Colonic mucosa (tissue), 4 donors: ENCODE measurements at regions not wholly inside any gene's neighbourhood (a gene's known extent, or its start where the extent isn't known, plus 50 kb on each side); places are given as distances from the start of the nearest gene placed in this dataset.

Experiments
- DNase-seq: peaks from one replicate; pipeline ENCODE4 v3.0.0-alpha.2; 2020
- H3K27ac ChIP-seq: fragments of 200-600 bp; one replicate; pipeline ENCODE4 v1.8.0; 2021
- H3K27me3 ChIP-seq: fragments of 200-600 bp; one replicate; pipeline ENCODE4 v1.8.0; 2021
- H3K36me3 ChIP-seq: fragments of 200-600 bp; one replicate; pipeline ENCODE4 v1.8.0; 2021
- H3K4me1 ChIP-seq: fragments of 200-600 bp; one replicate; pipeline ENCODE4 v1.8.0; 2021; ENCODE audit warnings: mild to moderate bottlenecking
- H3K4me3 ChIP-seq: fragments of 200-600 bp; one replicate; pipeline ENCODE4 v1.8.0; 2021
- H3K9ac ChIP-seq, 2 donors: one replicate each; pipeline ENCODE4 v1.7.0; 2013; ENCODE audit warnings: control low read depth in 2 of 2, low read depth in 2 of 2, low read length in 2 of 2
- H3K9me3 ChIP-seq: fragments of 200-600 bp; one replicate; pipeline ENCODE4 v1.8.0; 2021
- intact Hi-C: fragments of 100-400 bp; cut with DNase I; formaldehyde crosslinking; loops from one replicate; pipeline ENCODE4 v1.14.1; 2022
- TF ChIP-seq, protein P1 (sequence below): fragments of 200-600 bp; IDR thresholded peaks from one replicate; pipeline ENCODE4 v1.8.0; 2022; ENCODE audit warnings: antibody characterized with exemption, mild to moderate bottlenecking
- donor health status: healthy.
- donor health status: DM: no; HTN: no; CAD: no.
- donor health status: DM: no; HTN: no; CAD: no.

DNA sequence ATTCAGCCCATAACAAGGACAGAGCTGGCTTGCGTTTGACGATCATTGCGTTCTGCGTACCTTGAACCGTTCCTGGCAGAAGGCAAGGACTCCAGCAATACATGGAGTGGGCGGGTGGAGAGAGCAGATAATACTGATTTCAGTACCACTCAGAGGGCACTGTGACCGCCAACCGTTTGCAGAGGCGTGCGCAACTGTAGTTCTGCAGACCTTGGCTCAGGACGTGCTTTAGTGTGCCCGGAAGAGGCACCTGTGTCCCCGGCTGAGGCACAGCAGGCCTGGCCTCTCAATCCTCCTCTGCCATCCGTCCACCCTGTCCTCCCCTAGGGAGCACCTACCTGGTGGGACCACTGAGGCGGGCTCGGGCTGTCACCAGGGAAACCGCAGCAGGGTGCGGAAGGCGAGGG is 117.6 kb upstream of the USP29 start:
- TF ChIP-seq, protein P1, sequence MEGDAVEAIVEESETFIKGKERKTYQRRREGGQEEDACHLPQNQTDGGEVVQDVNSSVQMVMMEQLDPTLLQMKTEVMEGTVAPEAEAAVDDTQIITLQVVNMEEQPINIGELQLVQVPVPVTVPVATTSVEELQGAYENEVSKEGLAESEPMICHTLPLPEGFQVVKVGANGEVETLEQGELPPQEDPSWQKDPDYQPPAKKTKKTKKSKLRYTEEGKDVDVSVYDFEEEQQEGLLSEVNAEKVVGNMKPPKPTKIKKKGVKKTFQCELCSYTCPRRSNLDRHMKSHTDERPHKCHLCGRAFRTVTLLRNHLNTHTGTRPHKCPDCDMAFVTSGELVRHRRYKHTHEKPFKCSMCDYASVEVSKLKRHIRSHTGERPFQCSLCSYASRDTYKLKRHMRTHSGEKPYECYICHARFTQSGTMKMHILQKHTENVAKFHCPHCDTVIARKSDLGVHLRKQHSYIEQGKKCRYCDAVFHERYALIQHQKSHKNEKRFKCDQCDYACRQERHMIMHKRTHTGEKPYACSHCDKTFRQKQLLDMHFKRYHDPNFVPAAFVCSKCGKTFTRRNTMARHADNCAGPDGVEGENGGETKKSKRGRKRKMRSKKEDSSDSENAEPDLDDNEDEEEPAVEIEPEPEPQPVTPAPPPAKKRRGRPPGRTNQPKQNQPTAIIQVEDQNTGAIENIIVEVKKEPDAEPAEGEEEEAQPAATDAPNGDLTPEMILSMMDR = no peak
- H3K27ac ChIP-seq = no peak overlapping the region
- no peaks in the 10 kb centered on the region for H3K27me3 ChIP-seq
- no peak overlapping the region for H3K4me3 ChIP-seq
- H3K9ac ChIP-seq = no peak overlapping the region
- no peak for DNase-seq
- intact Hi-C loops = no loop called here
- no peaks in the 10 kb centered on the region for H3K9me3 ChIP-seq
- H3K36me3 ChIP-seq = no peaks in the 10 kb centered on the region
- no peaks in the 10 kb centered on the region for H3K4me1 ChIP-seq

DNA sequence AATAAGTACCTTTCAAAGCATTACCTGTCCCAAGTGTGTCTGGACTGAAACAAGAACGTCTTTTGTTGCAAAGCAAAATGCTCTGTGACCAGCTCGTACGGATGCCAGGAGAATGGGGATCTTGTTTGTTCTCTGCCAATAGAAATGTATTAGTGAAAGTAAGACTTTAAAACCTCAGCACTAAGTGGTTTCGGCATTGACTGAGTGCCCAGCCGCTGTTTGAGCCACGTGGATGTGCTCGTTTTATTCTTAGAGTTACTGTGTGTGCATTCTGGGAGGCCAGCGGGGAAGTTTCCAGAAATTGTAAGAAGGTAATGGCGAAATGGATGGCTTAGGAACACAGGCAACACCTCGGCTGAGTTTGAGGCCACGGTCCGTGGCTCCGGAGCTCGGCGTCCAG is 117.1 kb upstream of the USP29 start:
- intact Hi-C loops = no loop called here

DNA sequence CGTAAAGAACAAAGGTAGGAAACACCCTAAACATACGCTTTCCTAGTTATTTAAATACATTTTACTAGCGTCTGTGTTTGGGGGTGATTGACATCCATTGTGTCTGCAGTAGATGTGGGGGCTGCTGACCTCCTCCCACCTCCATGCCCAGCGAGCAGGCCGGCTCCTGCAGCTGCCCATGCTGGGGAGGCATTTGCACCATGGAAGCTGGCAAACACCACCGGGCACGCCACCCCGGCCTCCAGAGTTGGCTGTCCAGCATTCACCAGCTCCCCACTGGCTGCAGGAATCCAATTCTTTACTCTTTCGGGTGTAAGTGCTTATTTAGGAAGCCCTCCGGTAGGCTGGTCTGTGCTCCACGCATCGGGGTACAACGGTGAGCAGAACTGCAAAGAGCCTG is 115.4 kb upstream of the USP29 start:
- TF ChIP-seq, protein P1 = no peak
- no peak overlapping the region for H3K9ac ChIP-seq
- H3K9me3 ChIP-seq = no peaks in the 10 kb centered on the region
- H3K27ac ChIP-seq = no peak overlapping the region
- no peak overlapping the region for H3K4me3 ChIP-seq
- H3K36me3 ChIP-seq = no peaks in the 10 kb centered on the region
- H3K4me1 ChIP-seq = no peaks in the 10 kb centered on the region
- no peaks in the 10 kb centered on the region for H3K27me3 ChIP-seq
- intact Hi-C loops = no loop called here
- no peak for DNase-seq

More for the DNA sequence above, 117.1 kb upstream of the USP29 start:
- Histone ChIP-seq H3K9ac (no peak overlapping the region), H3K9me3 (no peaks in the 10 kb centered on the region), H3K27me3 (no peaks in the 10 kb centered on the region), H3K4me3 (no peak overlapping the region), H3K36me3 (no peaks in the 10 kb centered on the region), H3K27ac (no peak overlapping the region), H3K4me1 (no peaks in the 10 kb centered on the region)
- no peak for DNase-seq
- TF ChIP-seq, protein P1 = no peak

DNA sequence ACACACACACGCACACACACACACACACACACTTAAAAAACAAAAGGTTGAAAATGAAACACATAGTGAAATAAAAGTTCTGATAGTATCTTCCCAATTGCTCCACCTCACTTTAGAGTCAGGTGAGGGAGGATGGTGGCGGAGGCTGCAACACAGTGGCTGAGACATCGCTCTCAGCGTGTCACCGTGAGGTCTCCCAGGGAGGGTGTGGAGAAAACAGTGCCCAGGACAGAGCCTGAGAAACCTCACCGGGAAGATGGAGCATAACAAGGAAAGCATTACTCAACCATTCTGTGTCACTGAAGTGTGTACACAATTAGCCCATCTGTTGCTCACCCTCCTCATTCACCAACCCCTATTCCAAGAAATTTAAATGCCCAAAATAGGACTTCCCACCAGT is 111.4 kb upstream of the USP29 start:
- no peaks in the 10 kb centered on the region for H3K36me3 ChIP-seq
- no peak overlapping the region for H3K9ac ChIP-seq
- intact Hi-C loops = no loop called here
- no peak for DNase-seq
- no peaks in the 10 kb centered on the region for H3K27me3 ChIP-seq
- TF ChIP-seq, protein P1 = no peak
- no peaks in the 10 kb centered on the region for H3K9me3 ChIP-seq
- no peak overlapping the region for H3K4me3 ChIP-seq
- H3K4me1 ChIP-seq = no peaks in the 10 kb centered on the region
- H3K27ac ChIP-seq = no peak overlapping the region

DNA sequence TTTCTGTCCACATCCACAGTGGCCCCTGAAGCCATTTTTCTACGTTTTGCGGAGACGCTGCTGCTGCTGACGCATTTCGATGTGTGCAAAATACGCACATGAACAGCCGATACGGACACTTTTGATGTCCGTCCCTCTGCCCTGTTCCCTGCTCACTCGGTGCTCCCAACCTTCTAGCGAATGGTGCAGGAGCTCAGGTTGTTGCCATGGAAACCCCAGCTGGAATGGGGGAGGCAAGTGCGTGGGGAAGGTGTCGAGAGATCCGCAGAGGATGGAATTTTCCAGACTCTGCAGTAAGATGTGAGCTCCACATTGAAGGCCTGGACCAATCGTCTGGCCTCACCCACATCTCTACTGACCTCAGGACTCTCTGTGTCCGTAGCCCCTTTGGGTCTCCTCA is 109.2 kb upstream of the USP29 start:
- H3K4me1 ChIP-seq = no peaks in the 10 kb centered on the region
- intact Hi-C loops = no loop called here
- no peak overlapping the region for H3K9ac ChIP-seq
- H3K36me3 ChIP-seq = no peaks in the 10 kb centered on the region
- no peak overlapping the region for H3K27ac ChIP-seq
- H3K4me3 ChIP-seq = no peak overlapping the region
- no peak for DNase-seq
- TF ChIP-seq, protein P1 = no peak
- H3K9me3 ChIP-seq = no peaks in the 10 kb centered on the region
- H3K27me3 ChIP-seq = no peaks in the 10 kb centered on the region

DNA sequence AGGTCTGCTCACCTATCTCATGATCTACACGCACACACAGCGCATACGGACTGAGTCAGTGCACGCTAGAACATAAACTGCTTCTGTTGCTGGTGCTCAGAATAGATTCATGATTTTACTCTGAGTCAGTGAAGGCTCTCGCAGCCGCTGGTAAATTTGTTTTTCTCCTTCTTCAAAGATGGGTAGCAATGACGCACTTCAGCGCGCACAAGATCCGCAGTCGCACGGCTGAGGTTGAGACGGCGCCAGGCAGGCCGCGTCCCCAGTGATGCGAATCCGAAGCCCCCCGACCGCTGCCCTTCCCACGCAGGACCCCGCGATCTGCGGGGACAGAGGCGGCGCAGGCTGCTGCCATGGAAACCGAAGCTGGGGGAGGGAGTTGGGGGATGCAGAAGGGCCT is 103.7 kb upstream of the USP29 start:
- H3K36me3 ChIP-seq = no peaks in the 10 kb centered on the region
- no peak for DNase-seq
- H3K9me3 ChIP-seq = no peaks in the 10 kb centered on the region
- no peak overlapping the region for H3K27ac ChIP-seq
- TF ChIP-seq, protein P1 = no peak
- H3K4me3 ChIP-seq = no peak overlapping the region
- no peaks in the 10 kb centered on the region for H3K27me3 ChIP-seq
- H3K9ac ChIP-seq = no peak overlapping the region
- intact Hi-C loops = no loop called here
- H3K4me1 ChIP-seq = no peaks in the 10 kb centered on the region
